Adrenal gland (tissue), 9 donors: ENCODE measurements at regions not wholly inside any gene's neighbourhood (a gene's known extent, or its start where the extent isn't known, plus 50 kb on each side); places are given as distances from the start of the nearest gene placed in this dataset.
"Not testable (repeated sequence)": the region's sequence is repeated elsewhere in the genome, so short reads cannot be mapped to it uniquely, and the experiment has no call there.

Source experiments
- DNase-seq, 7 donors: peaks; one replicate each; pipeline ENCODE4 v3.0.0-alpha.2; 2019 to 2020
- H3K27ac ChIP-seq, 5 donors: fragments of 200-600 bp; sonication (generic) in 4 of 5; 1 replicate in 3 of 5; 2 replicates in 2 of 5; pipeline versions ENCODE4 v1.5.1 to v1.8.0; 2016 to 2020; ENCODE audit warnings: mild to moderate bottlenecking in 1 of 5
- H3K27me3 ChIP-seq: fragments of 200-600 bp; 2 replicates; pipeline ENCODE4 v1.8.0; 2021
- H3K36me3 ChIP-seq, 2 donors: fragments of 200-600 bp; replicated peaks in 1 of 2; 1 replicate in 1 of 2; 2 replicates in 1 of 2; pipeline versions ENCODE4 v1.5.1 to v1.8.0; 2018 to 2022
- H3K4me1 ChIP-seq, 2 donors: fragments of 200-600 bp; replicated peaks in 1 of 2; 1 replicate in 1 of 2; 2 replicates in 1 of 2; pipeline versions ENCODE4 v1.5.1 to v1.8.0; 2018 to 2021
- H3K4me3 ChIP-seq, 4 donors: fragments of 200-600 bp; sonication (generic) in 3 of 4; one replicate each; pipeline ENCODE4 v1.5.1; 2016 to 2018
- H3K9me3 ChIP-seq, 3 donors: fragments of 200-600 bp; sonication (generic) in 1 of 3; replicated peaks in 1 of 3; 1 replicate in 2 of 3; 2 replicates in 1 of 3; pipeline versions ENCODE4 v1.5.1 to v1.8.0; 2016 to 2021
- CTCF ChIP-seq, 6 experiments: fragments of 450-650 bp in 4 of 6; fragments of 200-600 bp in 2 of 6; sonication (generic) in 1 of 6; IDR thresholded peaks; 1 replicate in 5 of 6; 2 replicates in 1 of 6; pipeline versions ENCODE4 v1.5.1 to v1.8.0; 2016 to 2021; ENCODE audit warnings: antibody characterized with exemption in 6 of 6, mild to moderate bottlenecking in 2 of 6, moderate library complexity in 1 of 6
- POLR2A ChIP-seq, 2 donors: fragments of 450-650 bp; IDR thresholded peaks; one replicate each; pipeline ENCODE4 v1.6.1; 2017; ENCODE audit warnings: antibody characterized with exemption in 2 of 2, mild to moderate bottlenecking in 2 of 2, moderate library complexity in 1 of 2
- WGBS, 4 donors: extraction: QIAGEN DNeasy Blood & Tissue Kit in 2 of 4; methylation state at CpG; one replicate each; pipeline versions ENCODE4 v1.1.5 to v1.1.7; 2013 to 2017; 5-methylcytosine and 5-hydroxymethylcytosine counted together
- intact Hi-C, 2 donors: fragments of 100-400 bp; cut with DNase I; formaldehyde crosslinking; loops; one replicate each; pipeline versions ENCODE4 v1.14.1 to v1.15.0; 2022 to 2023
- donor health status: healthy with polysubstance abuse.
- donor health status: Bipolar disorder and iron deficiency.
- donor health status: DM: yes; HTN: yes; CAD: no.
- donor health status: DM: no; HTN: no; CAD: no.
- donor health status: DM: no; HTN: no; CAD: no.

GRCh38 chr1:234911787-234912186 is 216.8 kb downstream of the TOMM20 start:
- intact Hi-C loops, result no loop called here
- no peaks in the 10 kb centered on the region for H3K4me1 ChIP-seq
- H3K27ac ChIP-seq, result peak overlapping the region in 1 of 5 donors; percentile 65
- 58 to 71% (median 64%) methylated on average over 6 to 8 of the region's 8 CpGs for WGBS, 4 donors
- TF ChIP-seq CTCF (IDR thresholded peaks at IDR 0.05), result no peak
- TF ChIP-seq POLR2A (IDR thresholded peaks at IDR 0.05), result no peak
- no peak overlapping the region for H3K4me3 ChIP-seq
- no peaks in the 10 kb centered on the region for H3K36me3 ChIP-seq
- H3K27me3 ChIP-seq, result no peaks in the 10 kb centered on the region
- H3K9me3 ChIP-seq, result no peaks in the 10 kb centered on the region
- DNase-seq, result peak in 2 of 7 donors; percentile 19 to 23

GRCh38 chr1:234911136-234911535 is 217.5 kb downstream of the TOMM20 start:
- H3K36me3 ChIP-seq, H3K9me3 ChIP-seq, H3K27me3 ChIP-seq, H3K4me1 ChIP-seq, H3K27ac ChIP-seq, intact Hi-C loops, DNase-seq, H3K4me3 ChIP-seq: not testable (repeated sequence)
- 90 to 92% (median 91%) methylated on average over 5 of the region's 5 CpGs for WGBS, 4 donors

- TF ChIP-seq CTCF (IDR thresholded peaks at IDR 0.05) (no peak), POLR2A (IDR thresholded peaks at IDR 0.05) (no peak)
- 92 to 96% (median 95%) methylated on average over 4 of the region's 4 CpGs for WGBS, 4 donors
- intact Hi-C loops, result no loop called here
Observed at GRCh38 chr1:234909851-234910250, 218.8 kb downstream of the TOMM20 start.

GRCh38 chr1:234909307-234909810 is 219.3 kb downstream of the TOMM20 start:
- H3K36me3 ChIP-seq, result no peaks in the 10 kb centered on the region
- H3K27me3 ChIP-seq, result no peaks in the 10 kb centered on the region
- H3K4me1 ChIP-seq, result no peaks in the 10 kb centered on the region
- no peak overlapping the region for H3K4me3 ChIP-seq
- intact Hi-C loops, result no loop called here
- TF ChIP-seq POLR2A (IDR thresholded peaks at IDR 0.05) (no peak), CTCF (IDR thresholded peaks at IDR 0.05) (no peak)
- 92 to 100% (median 100%) methylated on average over 1 of the region's 1 CpG for WGBS, 4 donors
- no peaks in the 10 kb centered on the region for H3K9me3 ChIP-seq
- DNase-seq, result no peak
- no peak overlapping the region for H3K27ac ChIP-seq

More at GRCh38 chr1:234909851-234910250, 218.8 kb downstream of the TOMM20 start:
- Histone ChIP-seq H3K36me3 (no peaks in the 10 kb centered on the region), H3K9me3 (no peaks in the 10 kb centered on the region), H3K27ac (no peak overlapping the region), H3K27me3 (no peaks in the 10 kb centered on the region), H3K4me3 (no peak overlapping the region), H3K4me1 (no peaks in the 10 kb centered on the region)
- no peak for DNase-seq

GRCh38 chr1:234908571-234908970 is 220.1 kb downstream of the TOMM20 start:
- 90 to 93% (median 92%) methylated on average over 5 to 9 of the region's 9 CpGs for WGBS, 4 donors
- no peaks in the 10 kb centered on the region for H3K9me3 ChIP-seq
- no peaks in the 10 kb centered on the region for H3K4me1 ChIP-seq
- H3K36me3 ChIP-seq, result no peaks in the 10 kb centered on the region
- no peak overlapping the region for H3K4me3 ChIP-seq
- DNase-seq, result no peak
- TF ChIP-seq POLR2A (IDR thresholded peaks at IDR 0.05) (no peak), CTCF (IDR thresholded peaks at IDR 0.05) (no peak)
- intact Hi-C loops, result no loop called here
- no peaks in the 10 kb centered on the region for H3K27me3 ChIP-seq
- H3K27ac ChIP-seq, result peak overlapping the region in 2 of 5 donors; percentile 47 to 49
